Stimulated activated CD8-positive, alpha-beta memory T cell treated with anti-CD3 and anti-CD28 coated beads, Interleukin-15, amount 100 ng/mL, for 4 hours (primary cell): ENCODE measurements at regions not wholly inside any gene's neighbourhood (a gene's known extent, or its start where the extent isn't known, plus 50 kb on each side); places are given as distances from the start of the nearest gene placed in this dataset.

Source experiments
- DNase-seq, 2 donors: peaks; one replicate each; pipeline ENCODE4 v3.0.0-alpha.2; 2020; ENCODE audit warnings: low read depth in 2 of 2

- no peak for DNase-seq
Observed at GRCh38 chr10:43000651-43001426, 76.0 kb upstream of the RET start.

GRCh38 chr10:43001427-43001795, 75.5 kb upstream of the RET start:
- no peak for DNase-seq

- no peak for DNase-seq
Observed at GRCh38 chr10:43002596-43002995, 74.3 kb upstream of the RET start.

GRCh38 chr10:43006490-43006889, 70.4 kb upstream of the RET start:
- no peak for DNase-seq

GRCh38 chr10:43012578-43012977, 64.3 kb upstream of the RET start:
- DNase-seq, result no peak

- DNase-seq, result no peak
Observed at GRCh38 chr10:43013065-43013464, 63.8 kb upstream of the RET start.

GRCh38 chr10:43024524-43024923, 52.3 kb upstream of the RET start:
- DNase-seq, result no peak

GRCh38 chr10:43024942-43025700, 51.7 kb upstream of the RET start:
- no peak for DNase-seq

- DNase-seq, result no peak
Observed at GRCh38 chr10:43026039-43026973, 50.6 kb upstream of the RET start.
